ENCODE measurements at regions not wholly inside any gene's neighbourhood (a gene's known extent, or its start where the extent isn't known, plus 50 kb on each side); places are given as distances from the start of the nearest gene placed in this dataset.

DNA sequence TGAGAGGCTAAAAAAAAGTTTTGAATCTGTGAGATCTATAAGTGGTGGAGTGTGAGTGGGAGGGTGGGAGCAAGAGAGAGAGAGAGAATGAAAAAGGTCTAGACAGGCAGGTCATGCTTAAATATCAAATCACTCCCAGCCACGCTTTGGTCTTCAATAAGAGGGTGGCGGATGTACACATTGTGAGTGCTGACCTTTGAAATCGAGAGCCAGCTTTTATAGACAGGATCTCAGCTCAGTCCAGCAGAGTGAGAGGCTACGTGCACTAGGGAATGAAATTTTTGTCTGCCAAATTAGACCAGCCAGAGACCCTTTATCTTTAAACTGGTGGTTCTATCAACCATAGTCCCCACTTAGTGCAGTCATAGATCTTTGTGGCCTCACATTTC, 342.3 kb upstream of the PROK2 start:
- CTCF ChIA-PET = no interaction called here
- ATAC-seq (ENCODE audit: low read depth) = no peak
- Mint-ChIP-seq H3K27me3 (no peaks in the 10 kb centered on the region), H3K27ac (no peak overlapping the region), H3K36me3 (ENCODE audit: low read depth) (no peaks in the 10 kb centered on the region), H3K4me3 (no peak overlapping the region), H3K9me3 (no peaks in the 10 kb centered on the region), H3K4me1 (no peaks in the 10 kb centered on the region)
- TF ChIP-seq, protein P1, sequence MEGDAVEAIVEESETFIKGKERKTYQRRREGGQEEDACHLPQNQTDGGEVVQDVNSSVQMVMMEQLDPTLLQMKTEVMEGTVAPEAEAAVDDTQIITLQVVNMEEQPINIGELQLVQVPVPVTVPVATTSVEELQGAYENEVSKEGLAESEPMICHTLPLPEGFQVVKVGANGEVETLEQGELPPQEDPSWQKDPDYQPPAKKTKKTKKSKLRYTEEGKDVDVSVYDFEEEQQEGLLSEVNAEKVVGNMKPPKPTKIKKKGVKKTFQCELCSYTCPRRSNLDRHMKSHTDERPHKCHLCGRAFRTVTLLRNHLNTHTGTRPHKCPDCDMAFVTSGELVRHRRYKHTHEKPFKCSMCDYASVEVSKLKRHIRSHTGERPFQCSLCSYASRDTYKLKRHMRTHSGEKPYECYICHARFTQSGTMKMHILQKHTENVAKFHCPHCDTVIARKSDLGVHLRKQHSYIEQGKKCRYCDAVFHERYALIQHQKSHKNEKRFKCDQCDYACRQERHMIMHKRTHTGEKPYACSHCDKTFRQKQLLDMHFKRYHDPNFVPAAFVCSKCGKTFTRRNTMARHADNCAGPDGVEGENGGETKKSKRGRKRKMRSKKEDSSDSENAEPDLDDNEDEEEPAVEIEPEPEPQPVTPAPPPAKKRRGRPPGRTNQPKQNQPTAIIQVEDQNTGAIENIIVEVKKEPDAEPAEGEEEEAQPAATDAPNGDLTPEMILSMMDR (IDR thresholded peaks at IDR 0.05) = no peak
- DNase-seq = no peak
- intact Hi-C loops (cut with micrococcal nuclease) = no loop called here
- POLR2A ChIA-PET = no interaction called here

DNA sequence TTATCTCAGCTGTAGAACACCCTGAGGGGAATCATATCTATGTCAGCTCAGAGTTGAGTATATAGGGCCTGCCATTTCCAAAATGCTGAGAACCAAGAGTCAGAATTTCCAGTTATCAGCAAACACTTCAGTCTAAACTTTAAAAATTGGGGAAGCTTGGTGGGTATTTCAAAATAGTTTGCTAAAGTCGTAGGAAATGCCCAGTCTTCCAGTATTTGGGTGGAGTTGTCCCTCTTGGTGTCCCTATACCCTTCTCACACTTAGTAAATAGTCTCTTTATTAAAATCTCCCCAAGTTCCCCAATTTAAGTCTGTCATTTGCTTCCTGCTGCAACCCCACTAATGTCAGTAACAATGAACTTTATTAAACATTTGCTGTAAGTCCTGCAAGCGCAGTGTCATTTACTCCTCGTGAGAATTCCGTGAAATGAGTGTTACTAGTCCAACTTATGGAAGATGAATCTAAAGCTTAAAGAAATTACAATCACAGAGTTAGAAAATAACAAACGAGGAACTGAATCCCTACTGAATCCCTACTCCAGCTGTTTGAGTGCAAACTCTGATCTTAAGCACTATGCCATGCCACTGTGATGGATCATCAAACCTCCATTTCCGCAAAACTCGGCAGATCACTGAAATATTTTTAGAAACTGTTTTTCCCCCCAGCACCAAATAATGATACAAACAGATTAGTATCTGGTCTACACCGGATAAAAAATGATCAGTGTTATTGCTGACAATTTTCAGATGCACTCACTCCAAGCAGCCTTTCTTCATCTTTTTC, 341.7 kb upstream of the PROK2 start:
- POLR2A ChIA-PET = interaction anchor here (0.6 kb wide), 1 partner anchor 56 kb away, joined by 3 read pairs; no protein-coding TSS in a partner anchor
- ATAC-seq (ENCODE audit: low read depth) = no peak
- H3K27ac Mint-ChIP-seq = no peak overlapping the region

DNA sequence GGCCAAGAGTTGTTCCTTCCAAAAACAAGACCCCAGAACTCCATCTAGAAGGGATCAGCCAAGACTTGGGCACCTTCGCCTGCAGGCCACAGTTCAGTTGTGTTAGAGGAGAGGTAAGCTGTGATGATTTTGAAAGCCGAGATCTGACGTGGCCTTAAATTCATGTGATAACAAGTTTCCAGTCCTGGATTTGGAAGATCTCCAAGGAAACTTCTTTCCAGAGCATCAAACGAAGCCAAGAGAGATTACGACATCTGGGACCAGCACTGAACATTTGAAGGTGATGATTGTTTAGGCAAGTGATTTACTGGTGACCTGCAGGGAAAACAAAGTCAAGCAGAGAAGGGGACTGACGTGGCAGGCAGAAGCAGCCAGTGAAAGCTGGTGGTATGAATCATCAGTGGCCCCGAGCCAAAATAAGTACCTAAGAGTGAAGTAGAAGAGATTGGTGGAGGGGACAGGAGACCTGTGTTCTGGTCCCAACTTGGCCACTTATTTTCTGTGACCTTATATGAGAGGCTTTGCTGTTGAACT, 339.0 kb upstream of the PROK2 start:
- ATAC-seq (ENCODE audit: low read depth) (no peak), DNase-seq (no peak)
- POLR2A ChIA-PET = no interaction called here
- Mint-ChIP-seq H3K27ac (no peak overlapping the region), H3K4me1 (peaks cover 4% of the 10 kb centered on the region), H3K9me3 (no peaks in the 10 kb centered on the region), H3K27me3 (no peaks in the 10 kb centered on the region), H3K4me3 (no peak overlapping the region), H3K36me3 (ENCODE audit: low read depth) (no peaks in the 10 kb centered on the region)
- CTCF ChIA-PET = no interaction called here
- intact Hi-C loops (cut with micrococcal nuclease) = no loop called here
- TF ChIP-seq, protein P1 (IDR thresholded peaks at IDR 0.05) = no peak

More for the DNA sequence above, 341.7 kb upstream of the PROK2 start:
- DNase-seq = no peak
- TF ChIP-seq, protein P1 (IDR thresholded peaks at IDR 0.05) = no peak
- CTCF ChIA-PET = no interaction called here
- Mint-ChIP-seq H3K9me3 (no peaks in the 10 kb centered on the region), H3K4me3 (no peak overlapping the region), H3K27me3 (no peaks in the 10 kb centered on the region), H3K4me1 (peaks cover under 1% of the 10 kb centered on the region), H3K36me3 (ENCODE audit: low read depth) (no peaks in the 10 kb centered on the region)
- intact Hi-C loops (cut with micrococcal nuclease) = no loop called here

DNA sequence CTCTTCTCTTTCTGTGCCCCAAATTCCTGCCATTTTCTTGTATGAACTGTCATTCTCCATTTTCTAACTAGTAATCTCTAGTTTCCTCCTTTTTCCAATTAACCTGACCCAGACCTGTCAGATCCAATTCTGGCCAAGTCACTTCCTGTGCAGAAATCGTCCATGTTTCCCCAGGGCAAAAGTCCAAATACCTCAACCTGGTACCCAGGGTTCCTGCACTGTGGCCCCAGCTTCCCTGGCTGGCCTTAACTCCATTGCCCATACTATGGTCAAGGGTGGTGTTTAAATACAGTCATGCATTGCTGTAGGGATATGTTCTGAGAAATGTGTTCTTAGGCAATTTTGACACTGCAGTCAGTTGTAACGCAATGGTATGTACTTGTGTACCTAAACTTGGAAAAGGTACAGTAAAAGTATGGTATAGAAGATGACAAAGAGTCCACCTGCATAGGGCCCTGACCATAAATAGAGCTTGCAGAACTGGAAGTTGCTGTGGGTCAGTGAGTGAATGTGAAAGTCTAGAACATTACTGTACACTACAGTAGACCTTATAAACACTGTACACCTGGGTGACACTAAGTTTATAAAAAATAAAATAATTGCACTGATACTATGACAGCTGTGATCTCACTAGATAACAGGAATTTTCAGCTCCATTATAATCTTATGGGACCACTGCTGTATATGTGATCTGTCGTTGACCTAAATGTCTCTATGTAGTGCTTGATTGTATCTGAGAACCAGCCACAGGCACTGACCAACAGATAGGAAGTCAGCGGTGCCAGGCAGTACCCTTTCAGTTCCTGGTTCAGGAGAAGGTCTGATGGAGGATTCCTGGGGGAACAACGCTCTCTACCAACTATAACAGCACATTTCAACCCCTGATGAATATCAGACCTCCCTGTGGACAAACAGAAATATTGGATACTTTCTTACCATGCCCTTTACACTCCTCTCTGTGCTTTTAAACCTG, 336.1 kb upstream of the PROK2 start:
- H3K4me3 Mint-ChIP-seq = no peak overlapping the region
- DNase-seq = no peak
- TF ChIP-seq, protein P1 (IDR thresholded peaks at IDR 0.05) = no peak
- no peak for ATAC-seq (ENCODE audit: low read depth)
- intact Hi-C loops (cut with micrococcal nuclease) = no loop called here
- no peaks in the 10 kb centered on the region for H3K36me3 Mint-ChIP-seq (ENCODE audit: low read depth)
- CTCF ChIA-PET = no interaction called here
- no peak overlapping the region for H3K27ac Mint-ChIP-seq
- H3K27me3 Mint-ChIP-seq = no peaks in the 10 kb centered on the region
- POLR2A ChIA-PET = no interaction called here
- H3K9me3 Mint-ChIP-seq = no peaks in the 10 kb centered on the region
- peaks cover 4% of the 10 kb centered on the region for H3K4me1 Mint-ChIP-seq

GRCh38 chr3:72120039-72120438, 335.1 kb upstream of the PROK2 start:
- Mint-ChIP-seq H3K36me3 (ENCODE audit: low read depth) (no peaks in the 10 kb centered on the region), H3K4me3 (no peak overlapping the region), H3K27me3 (no peaks in the 10 kb centered on the region), H3K9me3 (no peaks in the 10 kb centered on the region), H3K4me1 (peaks cover 4% of the 10 kb centered on the region), H3K27ac (no peak overlapping the region)
- ATAC-seq (ENCODE audit: low read depth) (no peak), DNase-seq (no peak)
- ChIA-PET POLR2A (no interaction called here), CTCF (interaction anchor here (0.6 kb wide), 1 partner anchor 12 kb away, joined by 3 read pairs; no protein-coding TSS in a partner anchor)
- intact Hi-C loops (cut with micrococcal nuclease) = no loop called here
- TF ChIP-seq, protein P1 (IDR thresholded peaks at IDR 0.05) = no peak
